HG03280 (cell line): ENCODE measurements at regions not wholly inside any gene's neighbourhood (a gene's known extent, or its start where the extent isn't known, plus 50 kb on each side); places are given as distances from the start of the nearest gene placed in this dataset.
"Not testable (repeated sequence)": the region's sequence is repeated elsewhere in the genome, so short reads cannot be mapped to it uniquely, and the experiment has no call there.

Source experiments
- ATAC-seq: cut with Tn5 transposase; IDR thresholded peaks from one replicate; pipeline ENCODE4 v1.9.1; 2021; ENCODE audit warnings: mild to moderate bottlenecking, moderate library complexity; ENCODE audit not compliant: unreplicated experiment

- ATAC-seq: no peak
Observed at GRCh38 chrX:39677978-39678791, 419.6 kb downstream of the BCOR start.

- ATAC-seq: no peak
Observed at GRCh38 chrX:39678914-39679313, 418.8 kb downstream of the BCOR start.

- ATAC-seq: no peak
Observed at GRCh38 chrX:39679497-39680157, 418.1 kb downstream of the BCOR start.

GRCh38 chrX:39681885-39682284, 415.9 kb downstream of the BCOR start:
- ATAC-seq: no peak

GRCh38 chrX:39682778-39683177, 415.0 kb downstream of the BCOR start:
- no peak for ATAC-seq

GRCh38 chrX:39688219-39688575, 409.6 kb downstream of the BCOR start:
- ATAC-seq: no peak

- no peak for ATAC-seq
Observed at GRCh38 chrX:39688576-39689375, 409.0 kb downstream of the BCOR start.

- ATAC-seq: no peak
Observed at GRCh38 chrX:39689376-39690104, 408.2 kb downstream of the BCOR start.

GRCh38 chrX:39690541-39691415, 407.0 kb downstream of the BCOR start:
- no peak for ATAC-seq

GRCh38 chrX:39691724-39692123, 406.0 kb downstream of the BCOR start:
- no peak for ATAC-seq

GRCh38 chrX:39692796-39693195, 405.0 kb downstream of the BCOR start:
- no peak for ATAC-seq

GRCh38 chrX:39693298-39693697, 404.5 kb downstream of the BCOR start:
- ATAC-seq: no peak

- not testable (repeated sequence) for ATAC-seq
Observed at GRCh38 chrX:39702636-39703035, 395.1 kb downstream of the BCOR start.

GRCh38 chrX:39703307-39703706, 394.5 kb downstream of the BCOR start:
- ATAC-seq: no peak

- no peak for ATAC-seq
Observed at GRCh38 chrX:39704590-39704989, 393.2 kb downstream of the BCOR start.

GRCh38 chrX:39705290-39705689, 392.5 kb downstream of the BCOR start:
- no peak for ATAC-seq

GRCh38 chrX:39709364-39709763, 388.4 kb downstream of the BCOR start:
- ATAC-seq: no peak

GRCh38 chrX:39709812-39710211, 387.9 kb downstream of the BCOR start:
- no peak for ATAC-seq

- no peak for ATAC-seq
Observed at GRCh38 chrX:39710776-39711175, 387.0 kb downstream of the BCOR start.

GRCh38 chrX:39714471-39714870, 383.3 kb downstream of the BCOR start:
- no peak for ATAC-seq
